NCI-H524 treated with DMSO at 0.1 percent for 48 hours (cell line): ENCODE measurements at regions not wholly inside any gene's neighbourhood (a gene's known extent, or its start where the extent isn't known, plus 50 kb on each side); places are given as distances from the start of the nearest gene placed in this dataset.

Source experiments
- DNase-seq: peaks from one replicate; lab custom pipeline; 2025; lab: John Stamatoyannopoulos, UW

DNA sequence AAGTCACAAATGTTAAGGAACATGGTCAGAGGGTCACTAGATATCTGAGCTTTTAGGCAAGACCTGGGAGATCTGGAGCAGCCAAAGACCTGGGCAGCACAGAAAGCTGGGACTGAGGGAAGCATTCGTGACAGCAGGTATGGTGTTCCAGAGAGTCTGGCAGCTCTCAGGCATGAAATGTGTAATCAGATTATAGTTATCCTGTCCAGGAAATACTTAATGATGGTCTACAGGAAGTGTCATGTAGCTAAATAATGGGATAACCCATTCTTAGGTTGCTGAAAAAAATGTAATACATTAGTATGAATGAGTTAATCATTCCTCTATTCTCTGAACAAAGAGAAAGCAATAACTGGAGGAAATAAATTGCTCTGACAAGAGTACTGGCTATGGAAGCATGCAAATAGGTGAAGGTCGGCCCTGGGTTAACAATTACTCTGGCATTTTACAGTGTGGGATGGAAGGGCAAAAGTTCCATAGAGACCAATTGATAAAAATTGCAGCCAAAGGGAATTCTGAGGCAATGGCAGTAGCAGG is 740.5 kb downstream of the CBLN4 start:
- no peak for DNase-seq

DNA sequence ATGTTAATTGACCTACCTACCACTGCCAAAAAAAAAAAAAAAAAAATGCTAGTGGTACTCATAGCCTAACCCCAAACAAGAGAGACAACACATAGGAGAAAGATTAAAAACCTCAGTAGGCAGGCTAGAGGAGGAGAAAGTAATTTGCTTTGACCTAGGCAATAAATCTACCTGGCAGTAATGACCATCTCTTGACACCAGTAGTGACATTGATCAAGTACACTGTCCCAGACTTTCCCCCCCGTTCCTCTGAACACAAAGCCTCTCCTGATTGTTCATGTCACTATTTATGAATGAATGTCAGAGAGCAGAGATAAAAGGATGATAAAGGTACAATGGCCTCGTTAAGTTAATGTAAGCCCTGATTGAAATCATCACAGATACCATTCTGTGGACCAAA is 746.8 kb downstream of the CBLN4 start:
- DNase-seq: no peak

DNA sequence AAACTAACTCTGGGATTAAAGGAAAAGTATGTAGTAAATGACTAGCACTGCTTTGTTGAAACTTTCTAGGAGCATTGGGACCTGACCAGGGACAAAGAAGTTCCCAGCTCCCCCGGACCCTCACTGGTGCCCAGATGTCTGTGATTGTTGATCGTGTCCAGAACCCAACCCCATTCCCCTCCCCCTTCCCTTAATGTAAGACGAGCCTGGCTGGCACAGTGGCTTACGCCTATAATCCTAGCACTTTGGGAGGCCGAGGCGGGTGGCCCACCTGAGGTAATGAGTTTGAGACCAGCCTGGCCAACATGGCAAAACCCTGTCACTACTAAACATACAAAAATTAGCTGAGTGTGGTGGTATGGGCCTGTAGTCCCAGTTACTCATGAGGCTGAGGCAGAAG is 750.3 kb downstream of the CBLN4 start:
- no peak for DNase-seq

DNA sequence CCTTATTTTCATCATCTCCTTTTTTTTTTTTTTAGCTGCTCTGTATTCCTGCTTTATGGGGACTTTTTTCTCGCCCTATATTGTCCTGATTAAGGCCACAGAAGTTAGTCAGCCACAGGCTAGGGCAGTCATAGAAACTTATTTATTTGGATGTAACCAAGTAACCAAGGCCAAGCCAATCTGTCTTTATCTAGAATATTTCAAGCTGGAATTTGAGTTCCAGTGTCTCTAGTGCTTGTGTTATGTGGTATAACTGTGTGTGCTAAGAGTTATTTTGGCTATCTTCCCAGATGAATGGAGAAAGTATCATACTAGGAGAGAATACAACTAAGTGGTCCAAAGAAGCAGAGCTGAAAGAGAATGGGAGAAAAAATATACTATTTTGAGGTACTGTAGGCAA is 751.5 kb downstream of the CBLN4 start:
- no peak for DNase-seq

DNA sequence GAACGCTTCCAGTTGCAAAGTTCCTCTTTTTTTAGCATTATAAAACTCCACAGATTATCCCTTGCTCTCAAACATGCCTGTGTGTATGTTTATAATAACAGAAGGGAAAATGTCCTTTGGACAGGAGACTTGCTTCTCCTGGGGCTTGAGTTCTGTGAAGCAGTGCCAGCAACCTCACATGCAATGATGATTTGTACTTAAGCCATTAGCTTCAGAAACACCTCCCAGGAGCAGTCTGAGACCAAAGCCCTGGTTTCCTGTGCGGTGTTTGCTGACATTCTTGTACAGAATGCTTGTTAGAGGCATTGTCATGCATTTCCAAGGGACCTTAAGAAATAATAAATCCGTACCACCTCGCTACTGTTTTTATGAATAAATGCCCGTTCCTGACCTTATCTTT is 752.8 kb downstream of the CBLN4 start:
- no peak for DNase-seq

DNA sequence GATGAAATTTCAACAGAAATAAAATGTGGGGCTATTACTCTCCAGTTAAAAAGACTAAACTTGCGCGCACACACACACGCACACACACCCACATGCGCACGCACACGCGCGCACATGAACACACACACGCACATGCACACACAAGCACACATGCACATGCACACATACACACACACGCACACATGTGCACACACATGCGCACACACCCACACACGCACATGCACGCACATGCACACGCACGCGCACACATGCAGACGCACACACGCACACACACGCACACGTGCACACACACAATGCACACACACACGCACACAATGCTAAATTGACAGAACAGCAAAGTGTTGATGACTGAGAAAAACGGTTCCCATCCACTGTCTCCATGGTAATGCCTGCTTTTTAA is 754.1 kb downstream of the CBLN4 start:
- DNase-seq: no peak

DNA sequence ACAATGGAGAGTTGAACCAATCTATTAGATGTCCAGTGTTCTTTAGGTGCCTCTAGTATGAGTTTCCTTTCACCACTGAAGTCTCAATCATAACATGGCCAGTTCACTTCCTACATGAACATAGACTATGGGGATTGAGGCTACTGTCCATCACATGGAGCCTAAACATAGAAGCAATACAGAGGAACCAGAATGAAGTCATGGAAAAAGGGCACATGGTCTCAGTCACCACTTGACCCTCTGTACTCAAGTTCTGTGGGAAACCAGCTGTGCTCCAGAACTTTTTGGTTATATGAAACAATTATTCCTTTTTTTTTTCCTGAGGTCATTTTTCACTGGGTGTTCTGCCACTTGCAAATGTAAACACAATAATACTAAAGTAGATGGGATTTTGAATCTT is 762.5 kb downstream of the CBLN4 start:
- DNase-seq: no peak

DNA sequence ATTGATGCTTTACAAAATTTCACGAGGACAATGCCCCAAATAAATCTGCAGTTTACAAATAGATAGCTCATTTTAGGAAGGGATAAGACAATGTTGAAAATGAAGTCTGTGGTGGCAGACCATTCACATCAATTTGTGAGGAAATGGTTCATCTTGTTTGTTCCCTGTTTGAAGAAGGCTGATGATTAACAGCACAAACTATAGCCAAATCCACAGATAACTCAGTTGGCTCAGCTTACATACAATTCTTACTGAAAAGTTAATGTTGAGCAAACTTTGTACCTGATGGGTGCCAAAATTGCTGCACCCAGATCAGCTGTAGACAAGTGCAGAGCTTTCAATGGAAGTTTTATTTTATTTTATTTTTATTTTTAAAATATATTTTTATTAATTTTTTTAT is 763.9 kb downstream of the DOK5 start:
- DNase-seq: no peak

DNA sequence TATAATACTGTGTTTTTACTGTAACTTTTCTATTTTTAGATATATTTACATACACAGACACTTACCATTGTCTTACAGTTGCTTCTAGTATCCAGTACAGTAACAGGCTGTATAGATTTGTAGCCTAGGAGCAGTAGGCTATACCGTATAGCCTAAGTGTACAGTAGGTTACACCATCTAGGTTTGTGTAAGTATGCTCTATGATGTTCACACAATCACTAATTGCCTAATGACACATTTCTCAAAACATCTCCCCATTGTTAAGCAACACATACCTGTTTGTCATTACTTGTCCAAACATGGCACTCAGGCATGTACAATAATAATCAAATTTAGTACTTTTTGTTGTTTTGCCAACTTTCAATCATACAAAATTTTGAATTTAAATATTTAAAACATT is 757.3 kb downstream of the DOK5 start:
- DNase-seq: no peak

DNA sequence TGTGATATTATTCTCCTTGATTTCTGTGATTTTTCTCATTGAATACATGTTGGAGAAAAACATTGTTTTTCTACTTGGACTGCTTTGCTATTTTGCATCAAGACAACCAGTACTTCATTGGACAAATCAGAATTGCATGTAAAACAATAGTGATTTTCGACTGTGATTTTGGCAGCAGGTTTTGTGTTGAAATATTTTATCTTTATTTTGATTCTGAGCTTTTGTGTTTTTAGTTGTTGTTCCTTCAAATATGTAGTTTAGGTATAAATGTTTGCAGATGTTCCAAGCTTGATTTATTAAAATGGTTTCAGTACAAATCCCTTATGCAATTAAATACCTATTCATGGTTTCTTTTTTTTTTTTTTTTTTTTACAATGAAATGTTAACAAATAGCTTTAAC is 754.1 kb downstream of the DOK5 start:
- DNase-seq: no peak

DNA sequence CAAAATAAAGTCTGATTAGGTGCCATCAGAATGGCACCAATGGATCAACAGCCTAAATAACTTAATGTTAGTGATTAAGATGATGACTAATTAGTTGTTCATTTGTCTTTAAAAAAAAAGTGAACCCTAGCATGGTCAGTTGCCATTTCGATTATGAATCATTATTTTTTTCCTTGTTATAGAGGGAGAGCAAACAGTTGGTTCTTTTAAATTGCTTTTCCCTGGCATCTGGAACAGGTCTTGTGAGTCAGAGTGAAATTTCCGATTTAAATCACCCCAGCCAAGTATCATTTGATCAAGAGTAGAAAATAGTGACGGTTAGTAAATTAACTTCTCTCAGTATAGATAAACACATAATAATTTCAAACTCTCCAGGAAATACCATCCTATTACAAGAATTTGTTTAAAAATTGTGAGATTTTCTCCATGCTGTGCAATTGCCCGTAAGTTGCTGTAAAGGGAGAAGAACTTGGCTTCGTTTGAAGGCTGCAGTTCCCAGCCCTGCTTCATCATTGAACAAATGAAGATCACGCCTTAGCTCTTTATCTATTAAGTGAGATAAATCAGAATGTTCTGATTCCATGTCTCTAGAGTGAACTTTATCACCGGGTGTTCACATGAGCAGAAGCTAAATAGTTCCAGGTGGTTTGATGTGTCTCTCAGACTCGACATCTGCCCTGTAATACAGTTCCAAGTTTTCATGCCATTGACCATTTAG is 741.3 kb downstream of the DOK5 start:
- DNase-seq: no peak

DNA sequence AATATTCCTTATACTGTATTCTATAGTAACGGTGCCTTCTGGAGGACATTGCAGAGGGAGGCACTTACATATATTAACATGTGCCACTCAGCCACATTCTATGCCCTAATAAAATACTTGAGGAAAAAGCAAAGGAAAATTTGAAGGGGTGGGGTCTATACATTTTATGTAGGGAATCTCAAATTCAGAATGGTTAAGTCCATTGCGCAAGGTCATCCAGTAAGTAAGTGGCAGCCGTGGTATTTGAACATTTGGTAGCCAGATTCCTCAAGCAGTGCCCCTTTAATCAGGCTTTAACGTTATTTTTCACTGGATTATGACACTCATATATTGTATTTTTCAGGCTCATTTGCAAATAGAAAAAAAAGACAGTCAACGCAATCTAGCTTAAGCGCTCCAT is 738.3 kb downstream of the DOK5 start:
- DNase-seq: no peak

DNA sequence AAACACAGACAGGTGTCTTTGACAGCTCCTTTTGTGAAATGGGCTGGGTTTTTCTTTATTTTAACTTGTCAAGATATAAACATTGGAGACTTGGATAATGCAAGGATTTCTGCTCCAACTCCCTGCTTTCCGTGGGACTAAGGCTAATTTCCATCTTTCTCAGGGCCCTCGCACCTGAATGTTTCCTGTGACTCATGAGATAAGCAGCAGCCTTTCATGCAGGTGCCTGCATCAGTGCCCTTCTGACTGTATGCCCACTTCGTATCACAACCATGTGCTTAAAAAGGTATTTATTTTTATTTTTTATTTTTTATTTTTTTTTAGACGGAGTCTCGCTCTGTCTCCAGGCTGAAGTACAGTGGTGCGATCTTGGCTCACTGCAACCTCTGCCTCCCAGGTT is 736.1 kb downstream of the DOK5 start:
- DNase-seq: no peak

DNA sequence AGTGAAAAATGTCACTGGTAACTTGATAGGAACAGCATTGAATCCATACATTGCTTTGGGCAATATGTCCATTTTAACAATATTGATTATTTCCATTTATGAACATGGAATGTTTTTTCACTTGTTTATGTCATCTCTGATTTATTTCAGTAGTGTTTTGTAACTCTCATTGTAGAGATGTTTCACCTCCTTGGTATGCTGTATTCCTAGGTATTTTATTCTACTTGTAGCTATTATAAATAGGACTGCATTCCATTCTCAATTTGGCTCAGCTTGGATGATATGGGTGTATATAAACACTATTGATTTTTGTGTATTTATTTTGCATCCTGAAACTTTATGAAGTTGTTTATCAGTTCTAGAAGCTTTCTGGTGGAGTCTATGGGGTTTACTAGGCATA is 730.3 kb downstream of the DOK5 start:
- DNase-seq: no peak

DNA sequence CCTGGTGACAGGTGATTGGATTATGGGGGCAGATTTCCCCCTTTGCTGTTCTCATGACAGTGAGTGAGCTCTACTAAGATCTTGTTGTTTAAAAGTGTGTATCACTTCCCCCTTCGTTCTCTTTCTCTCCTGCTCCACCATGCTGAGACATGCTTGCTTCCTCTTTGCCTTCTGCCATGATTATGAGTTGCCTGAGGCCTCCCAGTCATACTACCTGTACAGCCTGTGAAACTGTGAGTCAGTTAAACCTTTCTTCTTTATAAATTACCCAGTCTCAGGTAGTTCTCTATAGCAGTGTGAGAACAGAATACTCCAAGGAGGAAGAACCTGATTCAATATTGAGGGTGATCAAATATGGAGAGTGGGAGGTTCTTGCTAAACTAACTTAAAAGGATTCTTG is 724.9 kb downstream of the DOK5 start:
- DNase-seq: no peak

DNA sequence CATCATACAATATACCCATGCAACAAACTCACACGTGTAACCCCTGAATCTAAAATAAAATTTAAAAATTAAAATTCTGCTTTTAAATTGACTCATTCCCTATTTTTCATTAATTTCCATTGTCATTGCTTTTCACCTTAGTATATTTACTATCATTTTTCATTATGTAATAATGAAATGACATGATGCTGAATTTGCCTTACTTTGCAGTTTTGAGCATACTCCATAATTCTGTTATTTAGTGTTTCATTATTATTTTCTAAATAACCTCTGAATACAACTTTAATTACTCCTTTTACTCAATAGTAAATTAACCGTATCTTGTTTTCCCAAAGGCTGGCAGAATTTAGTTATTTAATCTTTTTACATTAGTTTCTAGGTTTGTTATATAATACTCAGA is 719.6 kb downstream of the DOK5 start:
- no peak for DNase-seq

DNA sequence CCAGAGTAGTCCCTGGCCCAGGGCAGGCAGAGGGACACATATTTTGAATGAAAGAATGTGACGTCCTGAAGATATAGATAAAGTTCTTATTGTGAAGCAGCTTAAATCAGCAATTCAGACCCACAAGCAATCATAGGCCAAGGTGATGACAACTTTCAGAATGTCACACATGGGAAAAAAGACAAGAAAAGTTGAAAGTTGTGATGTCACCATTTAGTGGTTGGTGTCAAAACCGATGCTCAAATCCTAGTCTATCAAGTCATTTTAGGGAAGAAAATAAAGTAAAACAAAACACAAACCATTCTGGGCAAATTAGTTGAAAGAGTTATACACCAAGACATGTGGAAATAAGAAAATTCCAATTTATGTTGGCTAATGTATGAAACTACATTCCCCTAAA is 710.8 kb downstream of the DOK5 start:
- DNase-seq: no peak

DNA sequence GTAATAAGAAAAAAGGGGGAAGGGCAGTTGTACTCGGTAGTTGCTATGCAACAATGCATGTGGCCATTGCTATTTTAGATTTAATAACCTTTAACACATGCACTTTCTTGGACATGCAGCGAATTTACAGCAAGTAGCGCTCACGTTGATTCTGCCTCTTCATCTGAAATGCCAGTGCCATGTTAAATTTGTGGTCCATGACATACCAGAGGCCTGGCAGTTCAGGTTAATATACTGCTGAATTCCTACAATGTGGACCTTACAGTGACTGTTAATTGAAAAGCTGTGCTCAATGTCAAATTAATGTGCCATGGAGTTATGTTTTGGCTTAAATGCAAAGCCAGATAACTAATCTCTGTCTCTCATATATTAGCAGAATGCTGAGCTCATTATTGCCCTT is 699.7 kb downstream of the DOK5 start:
- DNase-seq: no peak

DNA sequence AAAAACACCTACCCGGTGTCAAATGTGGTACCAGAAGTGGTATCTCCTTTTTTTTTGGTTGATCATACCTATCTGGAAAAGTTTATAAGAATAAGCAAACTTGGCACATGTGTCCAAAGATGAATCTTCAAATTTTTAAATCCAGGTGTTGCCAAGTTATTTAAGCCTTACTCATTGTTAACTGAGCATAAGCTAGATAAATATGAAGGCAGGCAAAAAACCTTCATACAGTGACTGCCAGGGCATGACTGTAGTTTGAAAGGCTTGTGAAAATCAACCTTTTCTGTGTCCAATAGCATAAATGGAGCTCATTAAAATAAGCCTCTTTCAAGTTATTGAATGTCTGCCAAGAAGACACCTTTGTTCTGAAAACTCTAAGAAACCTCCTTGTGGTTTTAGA is 699.2 kb downstream of the DOK5 start:
- DNase-seq: no peak

DNA sequence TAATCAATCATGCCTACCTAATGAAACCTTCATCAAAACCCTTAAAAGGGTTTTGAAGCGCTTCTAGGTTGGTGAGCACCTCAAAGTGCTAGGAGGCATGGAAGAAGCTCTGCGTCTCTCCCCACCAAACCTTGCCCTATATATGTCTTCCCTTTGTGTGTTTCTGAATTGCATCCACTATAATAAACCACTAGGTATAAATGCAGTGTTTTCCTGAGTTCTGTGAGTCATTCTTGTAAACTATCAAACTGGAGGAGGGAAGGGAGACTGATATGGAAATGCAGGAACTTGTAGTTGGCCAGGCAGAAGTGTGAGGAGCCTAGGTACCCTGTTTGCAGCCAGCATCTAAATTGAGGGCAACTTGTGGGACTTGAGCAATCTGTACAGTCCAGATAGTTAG is 698.8 kb downstream of the DOK5 start:
- DNase-seq: no peak

DNA sequence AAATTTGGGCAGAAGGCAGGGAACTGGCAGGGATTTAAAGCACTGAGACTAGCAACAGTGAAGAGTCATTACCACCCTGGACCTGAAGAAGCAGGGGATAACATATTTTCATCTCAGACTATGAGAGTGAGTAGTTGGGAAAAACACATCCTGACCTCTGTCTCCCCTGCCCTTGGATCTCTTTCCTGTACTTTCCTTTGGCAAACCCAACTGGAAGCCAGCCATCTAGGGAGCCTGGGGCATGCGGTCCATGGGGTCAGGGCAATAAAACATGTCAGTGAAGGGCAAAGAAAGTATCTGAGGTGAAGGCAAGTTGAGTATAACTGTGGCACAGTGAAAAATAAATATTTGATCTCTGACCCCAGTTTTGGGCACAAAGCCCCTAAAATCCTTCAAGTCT is 698.2 kb downstream of the DOK5 start:
- DNase-seq: no peak

DNA sequence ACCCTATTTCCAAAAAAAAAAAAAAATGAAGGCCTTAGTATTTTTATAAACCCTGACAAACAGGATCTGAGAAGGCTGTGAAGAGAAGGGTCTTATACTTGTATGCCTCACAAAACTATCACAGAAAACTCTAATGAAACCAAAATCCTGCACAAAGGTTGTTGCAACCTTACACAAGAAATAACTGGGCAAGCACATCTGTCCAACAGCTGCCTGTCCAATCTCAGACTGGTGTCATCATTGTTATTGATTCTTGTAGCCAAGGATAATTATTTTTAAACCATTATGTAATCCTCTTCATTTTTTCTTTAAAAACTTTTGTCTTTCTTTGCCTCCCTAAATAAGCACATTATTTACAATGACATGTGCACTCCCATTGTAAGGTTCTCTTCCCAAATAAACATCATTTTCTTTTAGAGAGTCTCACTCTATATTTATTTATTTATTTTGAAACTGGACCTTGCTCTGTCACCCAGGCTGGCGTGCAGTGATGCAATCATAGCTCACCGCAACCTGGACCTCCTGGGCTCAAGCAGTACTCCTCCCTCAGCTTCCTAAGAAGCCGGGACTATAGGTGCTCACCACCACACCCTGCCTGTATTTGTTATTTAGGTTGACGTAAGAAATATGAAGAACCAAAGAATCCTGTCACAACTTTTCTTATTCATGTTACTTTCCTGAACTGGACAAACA is 697.1 kb downstream of the DOK5 start:
- no peak for DNase-seq

DNA sequence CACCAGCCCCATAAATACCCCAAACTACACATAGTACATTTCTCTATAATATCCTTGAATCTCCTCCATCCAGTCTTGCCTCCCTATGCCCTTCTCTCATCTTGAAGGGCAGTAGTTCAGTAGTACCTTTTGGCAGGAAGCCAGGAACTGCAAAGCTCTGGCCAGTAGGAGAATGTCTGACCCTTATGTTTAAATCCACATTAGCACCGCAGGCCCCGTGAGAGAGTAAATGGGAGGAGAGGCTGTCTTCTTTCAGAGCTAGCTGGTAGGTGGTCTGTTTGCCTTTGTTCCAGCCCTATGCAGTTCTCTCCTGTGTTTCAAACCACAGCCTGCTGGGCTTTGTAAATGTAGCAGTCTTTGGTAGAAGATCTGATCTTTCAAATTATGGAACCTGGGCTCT is 690.7 kb downstream of the DOK5 start:
- DNase-seq: no peak

DNA sequence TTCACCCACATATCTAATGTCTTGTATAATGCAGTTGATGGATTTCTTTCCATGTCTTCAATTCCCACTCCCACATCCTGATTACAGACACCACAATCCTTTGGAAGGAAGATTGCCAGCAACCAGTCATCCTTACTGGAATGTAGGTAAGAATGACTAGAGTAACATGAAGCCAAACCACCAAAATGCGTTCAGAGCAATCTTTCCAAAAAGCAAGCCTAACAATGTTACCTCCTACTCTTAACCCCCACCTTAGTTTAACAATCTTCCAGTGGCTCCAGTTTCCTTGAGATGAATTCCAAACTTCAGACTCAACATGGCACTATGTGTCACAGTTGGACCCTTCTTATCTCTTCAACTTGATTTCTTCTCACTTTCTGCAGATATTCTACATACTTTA is 685.6 kb downstream of the DOK5 start:
- no peak for DNase-seq
